Tibial nerve (tissue), 4 donors: ENCODE measurements at regions not wholly inside any gene's neighbourhood (a gene's known extent, or its start where the extent isn't known, plus 50 kb on each side); places are given as distances from the start of the nearest gene placed in this dataset.

Experiments
- EP300 ChIP-seq, 2 donors: sonication (generic); formaldehyde crosslinking; IDR thresholded peaks; one replicate each; pipeline ENCODE4 v1.6.1; 2017; ENCODE audit warnings: antibody characterized with exemption in 2 of 2, mild to moderate bottlenecking in 1 of 2
- POLR2A ChIP-seq, 2 donors: fragments of 450-650 bp; IDR thresholded peaks; one replicate each; pipeline ENCODE4 v1.6.1; 2017; ENCODE audit warnings: antibody characterized with exemption in 2 of 2, mild to moderate bottlenecking in 2 of 2, moderate library complexity in 2 of 2
- TF ChIP-seq, protein P1 (sequence below), 5 experiments: fragments of 200-600 bp in 3 of 5; fragments of 450-650 bp in 2 of 5; sonication (generic) in 3 of 5; IDR thresholded peaks; one replicate each; pipeline ENCODE4 v1.5.1; 2016 to 2019; ENCODE audit warnings: antibody characterized with exemption in 5 of 5, mild to moderate bottlenecking in 3 of 5, moderate library complexity in 2 of 5

DNA sequence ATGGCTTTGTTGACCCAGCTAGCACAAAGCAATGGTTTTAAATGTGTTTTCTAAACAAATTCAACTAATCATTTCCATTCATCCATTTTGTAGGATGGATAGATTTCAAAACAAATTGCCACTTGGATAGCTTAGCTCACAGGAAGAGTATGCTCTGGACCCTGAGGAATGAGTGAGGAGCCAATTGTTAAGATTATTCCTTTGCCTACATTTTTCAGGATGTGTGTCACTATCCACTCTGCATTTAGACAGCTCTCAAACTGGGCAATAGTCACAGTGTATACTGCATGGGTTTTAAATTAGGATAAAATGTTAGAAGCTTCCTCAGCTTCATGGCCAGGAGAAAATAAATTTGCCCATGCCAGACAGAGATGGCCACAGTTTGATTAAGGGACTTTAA lies 605.6 kb upstream of the TEX47 start:
- no peak for TF ChIP-seq POLR2A (IDR thresholded peaks at IDR 0.05)
- TF ChIP-seq, protein P1, sequence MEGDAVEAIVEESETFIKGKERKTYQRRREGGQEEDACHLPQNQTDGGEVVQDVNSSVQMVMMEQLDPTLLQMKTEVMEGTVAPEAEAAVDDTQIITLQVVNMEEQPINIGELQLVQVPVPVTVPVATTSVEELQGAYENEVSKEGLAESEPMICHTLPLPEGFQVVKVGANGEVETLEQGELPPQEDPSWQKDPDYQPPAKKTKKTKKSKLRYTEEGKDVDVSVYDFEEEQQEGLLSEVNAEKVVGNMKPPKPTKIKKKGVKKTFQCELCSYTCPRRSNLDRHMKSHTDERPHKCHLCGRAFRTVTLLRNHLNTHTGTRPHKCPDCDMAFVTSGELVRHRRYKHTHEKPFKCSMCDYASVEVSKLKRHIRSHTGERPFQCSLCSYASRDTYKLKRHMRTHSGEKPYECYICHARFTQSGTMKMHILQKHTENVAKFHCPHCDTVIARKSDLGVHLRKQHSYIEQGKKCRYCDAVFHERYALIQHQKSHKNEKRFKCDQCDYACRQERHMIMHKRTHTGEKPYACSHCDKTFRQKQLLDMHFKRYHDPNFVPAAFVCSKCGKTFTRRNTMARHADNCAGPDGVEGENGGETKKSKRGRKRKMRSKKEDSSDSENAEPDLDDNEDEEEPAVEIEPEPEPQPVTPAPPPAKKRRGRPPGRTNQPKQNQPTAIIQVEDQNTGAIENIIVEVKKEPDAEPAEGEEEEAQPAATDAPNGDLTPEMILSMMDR (IDR thresholded peaks at IDR 0.05) = no peak
- TF ChIP-seq EP300 (IDR thresholded peaks at IDR 0.05) = no peak
